HepG2 (cell line): ENCODE measurements at regions not wholly inside any gene's neighbourhood (a gene's known extent, or its start where the extent isn't known, plus 50 kb on each side); places are given as distances from the start of the nearest gene placed in this dataset.

Source experiments
- CCDC6 ChIP-seq: sonication (generic); formaldehyde crosslinking; IDR thresholded peaks from 2 replicates; pipeline ENCODE4 v1.8.1; 2022; ENCODE audit warnings: mild to moderate bottlenecking, missing genetic modification reagents, moderate library complexity
- CHD4 ChIP-seq: fragments of 200-600 bp; sonication (generic); IDR thresholded peaks from 2 replicates; pipeline ENCODE4 v1.7.0; 2017; ENCODE audit warnings: mild to moderate bottlenecking, low read length, borderline replicate concordance
- EHMT2 ChIP-seq: fragments of 200-600 bp; sonication (generic); IDR thresholded peaks from 2 replicates; pipeline ENCODE4 v1.7.0; 2017; ENCODE audit warnings: antibody characterized with exemption, low read depth, low read length, borderline replicate concordance
- HMG20B ChIP-seq: conservative IDR thresholded peaks from 2 replicates; pipeline ENCODE4 v1.6.1; 2016; ENCODE audit warnings: missing genetic modification reagents, missing compliant biosample characterization
- MAZ ChIP-seq, 2 experiments: sonication (generic) in 1 of 2; formaldehyde crosslinking in 1 of 2; IDR thresholded peaks; 2 replicates each; pipeline versions ENCODE4 v1.5.0 to v1.6.1; 2012 to 2020; ENCODE audit warnings: low read depth in 2 of 2, mild to moderate bottlenecking in 2 of 2, borderline replicate concordance in 1 of 2, improper control_type of control experiment in 1 of 2, low read length in 1 of 2, missing genetic modification reagents in 1 of 2, moderate library complexity in 1 of 2
- RFXAP ChIP-seq: sonication (generic); formaldehyde crosslinking; IDR thresholded peaks from 2 replicates; pipeline ENCODE4 v1.4.0; 2020; ENCODE audit warnings: missing genetic modification reagents, borderline replicate concordance
- SNAI1 ChIP-seq: sonication (generic); formaldehyde crosslinking; IDR thresholded peaks from 2 replicates; pipeline ENCODE4 v1.5.0; 2020; ENCODE audit warnings: mild to moderate bottlenecking, missing genetic modification reagents, borderline replicate concordance
- TBL1XR1 ChIP-seq: fragments of 150-350 bp; IDR thresholded peaks from 2 replicates; pipeline ENCODE4 v1.6.1; 2014; ENCODE audit warnings: borderline replicate concordance, low read length; ENCODE audit not compliant: partially characterized antibody
- U2AF1 ChIP-seq: fragments of 200-400 bp; formaldehyde crosslinking; optimal IDR thresholded peaks from 2 replicates; pipeline ENCODE3; 2017; ENCODE audit warnings: mild to moderate bottlenecking, low read depth, low read length
- ZNF205 ChIP-seq: IDR thresholded peaks from 2 replicates; pipeline ENCODE4 v1.6.1; 2018; ENCODE audit warnings: missing biosample characterization, missing genetic modification reagents
- ZNF33A ChIP-seq: sonication (generic); formaldehyde crosslinking; IDR thresholded peaks from 2 replicates; pipeline ENCODE4 v1.5.1; 2020; ENCODE audit warnings: missing genetic modification reagents, mild to moderate bottlenecking, moderate library complexity, borderline replicate concordance
- ZNF547 ChIP-seq: sonication (generic); formaldehyde crosslinking; IDR thresholded peaks from 2 replicates; pipeline ENCODE4 v1.5.1; 2020; ENCODE audit warnings: mild to moderate bottlenecking, missing genetic modification reagents
- ZNF564 ChIP-seq: sonication (generic); formaldehyde crosslinking; IDR thresholded peaks from 2 replicates; pipeline ENCODE4 v1.8.1; 2023; ENCODE audit warnings: mild to moderate bottlenecking, missing genetic modification reagents
- ZNF629 ChIP-seq: sonication (generic); formaldehyde crosslinking; conservative IDR thresholded peaks from 2 replicates; pipeline ENCODE4 v1.5.0; 2020; ENCODE audit warnings: missing genetic modification reagents
- ZNF746 ChIP-seq: sonication (generic); formaldehyde crosslinking; IDR thresholded peaks from 2 replicates; pipeline ENCODE4 v1.8.0; 2022; ENCODE audit warnings: mild to moderate bottlenecking, missing genetic modification reagents
- TF ChIP-seq, protein P1 (sequence below): fragments of 450-650 bp; IDR thresholded peaks from 2 replicates; pipeline ENCODE4 v1.6.1; 2016
- TF ChIP-seq, protein P2 (sequence below), 2 experiments: sonication (generic) in 1 of 2; formaldehyde crosslinking in 1 of 2; IDR thresholded peaks; 2 replicates each; pipeline versions ENCODE4 v1.4.0 to v1.6.1; 2016 to 2020; ENCODE audit warnings: borderline replicate concordance in 1 of 2, low read depth in 1 of 2, mild to moderate bottlenecking in 1 of 2, missing genetic modification reagents in 1 of 2
- TF ChIP-seq, protein P3 (sequence below): sonication (generic); formaldehyde crosslinking; IDR thresholded peaks from 2 replicates; pipeline ENCODE4 v1.5.1; 2020; ENCODE audit warnings: missing genetic modification reagents, mild to moderate bottlenecking, borderline replicate concordance

DNA sequence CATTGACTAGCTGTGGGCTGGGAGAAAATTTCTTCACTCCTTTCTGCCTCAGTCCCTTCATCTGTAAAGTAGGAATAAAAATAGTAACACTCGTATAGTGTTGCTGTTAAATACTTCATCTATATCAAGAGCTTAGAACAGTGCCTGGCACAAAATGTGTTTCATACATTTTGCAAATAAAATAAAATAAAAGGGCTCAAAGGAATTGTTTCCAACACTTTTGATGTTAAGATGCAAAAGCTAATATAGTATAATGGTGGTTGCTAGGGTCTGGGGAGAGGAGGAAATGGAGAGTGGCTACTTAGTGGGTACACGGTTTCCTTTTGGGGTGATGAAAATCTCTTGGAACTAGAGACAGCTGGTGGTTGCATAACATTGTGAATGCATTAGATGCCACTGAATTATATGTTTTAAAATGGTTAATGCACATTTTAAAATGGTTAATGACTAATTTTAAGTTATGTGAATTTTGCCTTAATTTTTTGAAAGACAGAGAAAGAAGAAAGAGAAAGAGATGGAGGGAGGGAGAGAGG is 542.1 kb upstream of the ID2 start (continued):
- no peak for TF ChIP-seq TBL1XR1
- TF ChIP-seq HMG20B (CRISPR knock-in tag) = no peak
- TF ChIP-seq, protein P1, sequence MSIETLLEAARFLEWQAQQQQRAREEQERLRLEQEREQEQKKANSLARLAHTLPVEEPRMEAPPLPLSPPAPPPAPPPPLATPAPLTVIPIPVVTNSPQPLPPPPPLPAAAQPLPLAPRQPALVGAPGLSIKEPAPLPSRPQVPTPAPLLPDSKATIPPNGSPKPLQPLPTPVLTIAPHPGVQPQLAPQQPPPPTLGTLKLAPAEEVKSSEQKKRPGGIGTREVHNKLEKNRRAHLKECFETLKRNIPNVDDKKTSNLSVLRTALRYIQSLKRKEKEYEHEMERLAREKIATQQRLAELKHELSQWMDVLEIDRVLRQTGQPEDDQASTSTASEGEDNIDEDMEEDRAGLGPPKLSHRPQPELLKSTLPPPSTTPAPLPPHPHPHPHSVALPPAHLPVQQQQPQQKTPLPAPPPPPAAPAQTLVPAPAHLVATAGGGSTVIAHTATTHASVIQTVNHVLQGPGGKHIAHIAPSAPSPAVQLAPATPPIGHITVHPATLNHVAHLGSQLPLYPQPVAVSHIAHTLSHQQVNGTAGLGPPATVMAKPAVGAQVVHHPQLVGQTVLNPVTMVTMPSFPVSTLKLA = no peak
- 0 out of 2 replicates have a peak, but pooled peaks have one; percentile 32 for TF ChIP-seq EHMT2
- TF ChIP-seq ZNF205 (CRISPR knock-in tag) = peak; percentile 6; the same call in 1 of the 2 replicates
- TF ChIP-seq RFXAP (CRISPR knock-in tag) = no peak
- peak; percentile 27; the same call in 1 of the 2 replicates for TF ChIP-seq CCDC6 (CRISPR knock-in tag)
- TF ChIP-seq ZNF547 (CRISPR knock-in tag) = no peak
- TF ChIP-seq, protein P2, sequence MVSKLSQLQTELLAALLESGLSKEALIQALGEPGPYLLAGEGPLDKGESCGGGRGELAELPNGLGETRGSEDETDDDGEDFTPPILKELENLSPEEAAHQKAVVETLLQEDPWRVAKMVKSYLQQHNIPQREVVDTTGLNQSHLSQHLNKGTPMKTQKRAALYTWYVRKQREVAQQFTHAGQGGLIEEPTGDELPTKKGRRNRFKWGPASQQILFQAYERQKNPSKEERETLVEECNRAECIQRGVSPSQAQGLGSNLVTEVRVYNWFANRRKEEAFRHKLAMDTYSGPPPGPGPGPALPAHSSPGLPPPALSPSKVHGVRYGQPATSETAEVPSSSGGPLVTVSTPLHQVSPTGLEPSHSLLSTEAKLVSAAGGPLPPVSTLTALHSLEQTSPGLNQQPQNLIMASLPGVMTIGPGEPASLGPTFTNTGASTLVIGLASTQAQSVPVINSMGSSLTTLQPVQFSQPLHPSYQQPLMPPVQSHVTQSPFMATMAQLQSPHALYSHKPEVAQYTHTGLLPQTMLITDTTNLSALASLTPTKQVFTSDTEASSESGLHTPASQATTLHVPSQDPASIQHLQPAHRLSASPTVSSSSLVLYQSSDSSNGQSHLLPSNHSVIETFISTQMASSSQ (IDR thresholded peaks at IDR 0.05; ENCODE audit: low read depth) = no peak
- TF ChIP-seq, protein P2 (CRISPR knock-in tag; IDR thresholded peaks at IDR 0.05; ENCODE audit: borderline replicate concordance) = no peak
- TF ChIP-seq ZNF33A = 0 out of 2 replicates have a peak, but pooled peaks have one; percentile 0
- TF ChIP-seq ZNF564 = 0 out of 2 replicates have a peak, but pooled peaks have one; percentile 36
- TF ChIP-seq SNAI1 (CRISPR knock-in tag) = 0 out of 2 replicates have a peak, but pooled peaks have one; percentile 2
- peak; percentile 60; the same call in 1 of the 2 replicates for TF ChIP-seq CHD4
- no peak for TF ChIP-seq ZNF746 (CRISPR knock-in tag)
- TF ChIP-seq U2AF1 = no peak
- TF ChIP-seq, protein P3, sequence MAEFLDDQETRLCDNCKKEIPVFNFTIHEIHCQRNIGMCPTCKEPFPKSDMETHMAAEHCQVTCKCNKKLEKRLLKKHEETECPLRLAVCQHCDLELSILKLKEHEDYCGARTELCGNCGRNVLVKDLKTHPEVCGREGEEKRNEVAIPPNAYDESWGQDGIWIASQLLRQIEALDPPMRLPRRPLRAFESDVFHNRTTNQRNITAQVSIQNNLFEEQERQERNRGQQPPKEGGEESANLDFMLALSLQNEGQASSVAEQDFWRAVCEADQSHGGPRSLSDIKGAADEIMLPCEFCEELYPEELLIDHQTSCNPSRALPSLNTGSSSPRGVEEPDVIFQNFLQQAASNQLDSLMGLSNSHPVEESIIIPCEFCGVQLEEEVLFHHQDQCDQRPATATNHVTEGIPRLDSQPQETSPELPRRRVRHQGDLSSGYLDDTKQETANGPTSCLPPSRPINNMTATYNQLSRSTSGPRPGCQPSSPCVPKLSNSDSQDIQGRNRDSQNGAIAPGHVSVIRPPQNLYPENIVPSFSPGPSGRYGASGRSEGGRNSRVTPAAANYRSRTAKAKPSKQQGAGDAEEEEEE (CRISPR knock-in tag) = no peak
- no peak for TF ChIP-seq MAZ (IDR thresholded peaks at IDR 0.05; ENCODE audit: borderline replicate concordance, low read depth, low read length)
- TF ChIP-seq MAZ (CRISPR knock-in tag; IDR thresholded peaks at IDR 0.05; ENCODE audit: low read depth) = 0 out of 2 replicates have a peak, but pooled peaks have one; percentile 1
- peak; percentile 68 for TF ChIP-seq ZNF629 (CRISPR knock-in tag)
